ENCODE measurements at regions not wholly inside any gene's neighbourhood (a gene's known extent, or its start where the extent isn't known, plus 50 kb on each side); places are given as distances from the start of the nearest gene placed in this dataset.

DNA sequence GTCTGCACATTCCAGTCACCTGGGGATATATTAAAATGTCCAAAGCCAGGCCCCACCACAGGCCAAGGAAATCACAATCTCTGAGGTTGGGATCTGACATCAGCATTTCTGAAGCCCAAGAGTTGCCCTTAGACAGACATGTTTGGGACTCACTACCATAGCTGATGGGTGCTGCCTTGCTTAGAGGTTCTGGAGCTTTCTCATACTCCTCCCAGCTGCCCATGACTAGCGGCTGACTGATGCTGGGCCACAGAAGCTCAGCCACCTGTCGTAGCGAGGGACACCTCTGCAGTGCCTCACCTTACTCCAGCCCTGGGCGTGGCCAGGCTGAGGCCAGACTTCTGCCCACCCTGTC lies 58.8 kb upstream of the XCR1 start:
- TF ChIP-seq, protein P1, sequence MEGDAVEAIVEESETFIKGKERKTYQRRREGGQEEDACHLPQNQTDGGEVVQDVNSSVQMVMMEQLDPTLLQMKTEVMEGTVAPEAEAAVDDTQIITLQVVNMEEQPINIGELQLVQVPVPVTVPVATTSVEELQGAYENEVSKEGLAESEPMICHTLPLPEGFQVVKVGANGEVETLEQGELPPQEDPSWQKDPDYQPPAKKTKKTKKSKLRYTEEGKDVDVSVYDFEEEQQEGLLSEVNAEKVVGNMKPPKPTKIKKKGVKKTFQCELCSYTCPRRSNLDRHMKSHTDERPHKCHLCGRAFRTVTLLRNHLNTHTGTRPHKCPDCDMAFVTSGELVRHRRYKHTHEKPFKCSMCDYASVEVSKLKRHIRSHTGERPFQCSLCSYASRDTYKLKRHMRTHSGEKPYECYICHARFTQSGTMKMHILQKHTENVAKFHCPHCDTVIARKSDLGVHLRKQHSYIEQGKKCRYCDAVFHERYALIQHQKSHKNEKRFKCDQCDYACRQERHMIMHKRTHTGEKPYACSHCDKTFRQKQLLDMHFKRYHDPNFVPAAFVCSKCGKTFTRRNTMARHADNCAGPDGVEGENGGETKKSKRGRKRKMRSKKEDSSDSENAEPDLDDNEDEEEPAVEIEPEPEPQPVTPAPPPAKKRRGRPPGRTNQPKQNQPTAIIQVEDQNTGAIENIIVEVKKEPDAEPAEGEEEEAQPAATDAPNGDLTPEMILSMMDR (IDR thresholded peaks at IDR 0.05; ENCODE audit: poor library complexity, severe bottlenecking): no peak
- TF ChIP-seq EZH2 (IDR thresholded peaks at IDR 0.05; ENCODE audit: borderline replicate concordance, insufficient read depth, low read length, poor library complexity, severe bottlenecking) (no peak), TAF1 (IDR thresholded peaks at IDR 0.05; ENCODE audit: low read depth) (no peak), POLR2AphosphoS5 (IDR thresholded peaks at IDR 0.05) (no peak), SMC3 (conservative IDR thresholded peaks at IDR 0.05; ENCODE audit: poor library complexity) (no peak), RAD21 (conservative IDR thresholded peaks at IDR 0.05) (no peak), EP300 (conservative IDR thresholded peaks at IDR 0.05; ENCODE audit: poor library complexity, severe bottlenecking) (no peak)
- TF ChIP-seq, protein P2, sequence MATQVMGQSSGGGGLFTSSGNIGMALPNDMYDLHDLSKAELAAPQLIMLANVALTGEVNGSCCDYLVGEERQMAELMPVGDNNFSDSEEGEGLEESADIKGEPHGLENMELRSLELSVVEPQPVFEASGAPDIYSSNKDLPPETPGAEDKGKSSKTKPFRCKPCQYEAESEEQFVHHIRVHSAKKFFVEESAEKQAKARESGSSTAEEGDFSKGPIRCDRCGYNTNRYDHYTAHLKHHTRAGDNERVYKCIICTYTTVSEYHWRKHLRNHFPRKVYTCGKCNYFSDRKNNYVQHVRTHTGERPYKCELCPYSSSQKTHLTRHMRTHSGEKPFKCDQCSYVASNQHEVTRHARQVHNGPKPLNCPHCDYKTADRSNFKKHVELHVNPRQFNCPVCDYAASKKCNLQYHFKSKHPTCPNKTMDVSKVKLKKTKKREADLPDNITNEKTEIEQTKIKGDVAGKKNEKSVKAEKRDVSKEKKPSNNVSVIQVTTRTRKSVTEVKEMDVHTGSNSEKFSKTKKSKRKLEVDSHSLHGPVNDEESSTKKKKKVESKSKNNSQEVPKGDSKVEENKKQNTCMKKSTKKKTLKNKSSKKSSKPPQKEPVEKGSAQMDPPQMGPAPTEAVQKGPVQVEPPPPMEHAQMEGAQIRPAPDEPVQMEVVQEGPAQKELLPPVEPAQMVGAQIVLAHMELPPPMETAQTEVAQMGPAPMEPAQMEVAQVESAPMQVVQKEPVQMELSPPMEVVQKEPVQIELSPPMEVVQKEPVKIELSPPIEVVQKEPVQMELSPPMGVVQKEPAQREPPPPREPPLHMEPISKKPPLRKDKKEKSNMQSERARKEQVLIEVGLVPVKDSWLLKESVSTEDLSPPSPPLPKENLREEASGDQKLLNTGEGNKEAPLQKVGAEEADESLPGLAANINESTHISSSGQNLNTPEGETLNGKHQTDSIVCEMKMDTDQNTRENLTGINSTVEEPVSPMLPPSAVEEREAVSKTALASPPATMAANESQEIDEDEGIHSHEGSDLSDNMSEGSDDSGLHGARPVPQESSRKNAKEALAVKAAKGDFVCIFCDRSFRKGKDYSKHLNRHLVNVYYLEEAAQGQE (IDR thresholded peaks at IDR 0.05; ENCODE audit: borderline replicate concordance): no peak
